Testis (tissue), 2 donors: ENCODE measurements at regions not wholly inside any gene's neighbourhood (a gene's known extent, or its start where the extent isn't known, plus 50 kb on each side); places are given as distances from the start of the nearest gene placed in this dataset.
"Not testable (repeated sequence)": the region's sequence is repeated elsewhere in the genome, so short reads cannot be mapped to it uniquely, and the experiment has no call there.

Experiments
- CTCF ChIP-seq, 3 experiments: fragments of 450-650 bp in 2 of 3; fragments of 200-600 bp in 1 of 3; sonication (generic) in 1 of 3; IDR thresholded peaks; one replicate each; pipeline ENCODE4 v1.5.1; 2016 to 2019; ENCODE audit warnings: antibody characterized with exemption in 3 of 3, mild to moderate bottlenecking in 2 of 3, moderate library complexity in 1 of 3
- POLR2A ChIP-seq: fragments of 450-650 bp; IDR thresholded peaks from one replicate; pipeline ENCODE4 v1.6.1; 2017; ENCODE audit warnings: antibody characterized with exemption, mild to moderate bottlenecking, moderate library complexity

- not testable (repeated sequence) for TF ChIP-seq CTCF (IDR thresholded peaks at IDR 0.05); POLR2A
These were observed 666.2 kb downstream of the PRIM2 start for GRCh38 chr6:57983603-57984002.
